GM12878 (cell line): ENCODE measurements at regions not wholly inside any gene's neighbourhood (a gene's known extent, or its start where the extent isn't known, plus 50 kb on each side); places are given as distances from the start of the nearest gene placed in this dataset.

Experiments used
- ATAC-seq: fragments of 200-7000 bp; cut with Tn5 transposase; 3 replicates; pipeline ENCODE4 v1.9.1; 2020; ENCODE audit warnings: mild to moderate bottlenecking, moderate library complexity
- BruUV-seq: library from RNA; stranded (reverse); fragments of 400-500 nt; replicated peaks from 2 replicates; lab custom pipeline; 2021; lab: Mats Ljungman, UMichigan
- CTCF ChIA-PET: fragments of 300-600 bp; sonication (Branson Sonifier 250); formaldehyde crosslinking; extraction: SDS; loops from one replicate; lab custom pipeline; 2021; ENCODE audit warnings: inconsistent platforms; lab: Yijun Ruan, JAX
- POLR2A ChIA-PET: fragments of 350-600 bp; formaldehyde crosslinking; extraction: SDS; loops from one replicate; lab custom pipeline; 2021; ENCODE audit warnings: inconsistent platforms; lab: Charles Lee
- RAD21 ChIA-PET: fragments of 300-600 bp; sonication (Branson Sonifier 250); formaldehyde crosslinking; loops from one replicate; lab custom pipeline; 2023; ENCODE audit warnings: antibody characterized with exemption; ENCODE audit not compliant: unreplicated experiment; lab: Charles Lee
- SMC1A ChIA-PET: fragments of 300-600 bp; sonication (Branson Sonifier 250); formaldehyde crosslinking; loops from one replicate; lab custom pipeline; 2023; ENCODE audit not compliant: unreplicated experiment, uncharacterized antibody; lab: Charles Lee
- DNase-seq: peaks from one replicate; pipeline ENCODE4 v3.0.0-alpha.2; 2011; ENCODE audit warnings: low read depth, low spot score
- FAIRE-seq: peaks from 3 replicates; lab custom pipeline; 2011; peaks lifted over from hg19 to GRCh38; lab: Jason Lieb, UNC
- H2AFZ ChIP-seq: 2 replicates; pipeline ENCODE4 v1.6.0; 2011; ENCODE audit warnings: low read depth, low read length, control low read depth; ENCODE audit not compliant: control insufficient read depth
- H3K27ac ChIP-seq: 2 replicates; pipeline ENCODE4 v1.5.1; 2011; ENCODE audit warnings: control low read depth; ENCODE audit not compliant: control insufficient read depth, insufficient read depth
- H3K27me3 ChIP-seq, 2 experiments: replicated peaks in 1 of 2; 2 replicates each; pipeline versions ENCODE4 v1.6.0 to v1.6.1; 2011; ENCODE audit warnings: low read length in 1 of 2; ENCODE audit not compliant: control insufficient read depth in 2 of 2, insufficient read depth in 2 of 2
- H3K36me3 ChIP-seq, 2 experiments: 2 replicates each; pipeline ENCODE4 v1.5.1; 2011; ENCODE audit warnings: low read length in 1 of 2; ENCODE audit not compliant: control insufficient read depth in 2 of 2, insufficient read depth in 2 of 2
- H3K4me1 ChIP-seq: 2 replicates; pipeline ENCODE4 v1.6.1; 2011; ENCODE audit warnings: mild to moderate bottlenecking, low read length, moderate library complexity, mixed read lengths; ENCODE audit not compliant: control insufficient read depth, insufficient read depth
- H3K4me2 ChIP-seq: 2 replicates; pipeline ENCODE4 v1.6.0; 2011; ENCODE audit warnings: control low read depth; ENCODE audit not compliant: control insufficient read depth, insufficient read depth
- H3K4me3 ChIP-seq: fragments of 200-600 bp; sonication (generic); 2 replicates; pipeline ENCODE4 v1.5.1; 2016
- H3K79me2 ChIP-seq: 2 replicates; pipeline ENCODE4 v1.6.0; 2011; ENCODE audit warnings: low read length; ENCODE audit not compliant: control insufficient read depth, insufficient read depth
- H3K9ac ChIP-seq: 2 replicates; pipeline ENCODE4 v1.8.0; 2011; ENCODE audit warnings: low read length, control low read depth, mixed read lengths; ENCODE audit not compliant: control insufficient read depth, insufficient read depth
- H3K9me3 ChIP-seq: replicated peaks from 3 replicates; pipeline ENCODE4 v1.5.1; 2011; ENCODE audit warnings: mild to moderate bottlenecking, low read length; ENCODE audit not compliant: control insufficient read depth, insufficient read depth
- H4K20me1 ChIP-seq: 2 replicates; pipeline ENCODE4 v1.6.0; 2011; ENCODE audit not compliant: control insufficient read depth, insufficient read depth
- ATF7 ChIP-seq: fragments of 450-650 bp; IDR thresholded peaks from 2 replicates; pipeline ENCODE4 v1.6.1; 2016; ENCODE audit warnings: low read depth, mild to moderate bottlenecking
- CBX3 ChIP-seq: fragments of 200-600 bp; sonication (generic); IDR thresholded peaks from 2 replicates; pipeline ENCODE4 v1.6.1; 2016; ENCODE audit warnings: low read depth, borderline replicate concordance
- E2F4 ChIP-seq: IDR thresholded peaks from 2 replicates; pipeline ENCODE4 v1.6.1; 2012; ENCODE audit warnings: low read depth, low read length, improper control_type of control experiment
- NFYA ChIP-seq: IDR thresholded peaks from 2 replicates; pipeline ENCODE4 v1.6.1; 2011; ENCODE audit warnings: low read depth, mild to moderate bottlenecking, low read length, improper control_type of control experiment, borderline replicate concordance
- SPI1 ChIP-seq: IDR thresholded peaks from 2 replicates; pipeline ENCODE4 v1.6.1; 2011; ENCODE audit warnings: low read depth, mild to moderate bottlenecking, low read length, moderate library complexity, borderline replicate concordance; ENCODE audit not compliant: insufficient read depth
- TCF7 ChIP-seq: IDR thresholded peaks from 2 replicates; pipeline ENCODE4 v1.6.1; 2014; ENCODE audit warnings: antibody characterized with exemption, borderline replicate concordance
- ZNF592 ChIP-seq: fragments of 450-650 bp; IDR thresholded peaks from 2 replicates; pipeline ENCODE4 v1.6.1; 2017; ENCODE audit warnings: mild to moderate bottlenecking, moderate library complexity
- WGBS: methylation state at CpG from one replicate; pipeline ENCODE4 v1.1.6; 2016; ENCODE audit warnings: low lambda C conversion rate; ENCODE audit not compliant: insufficient replicate concordance, insufficient coverage; ENCODE audit errors: missing lambda C conversion rate; 5-methylcytosine and 5-hydroxymethylcytosine counted together
- in situ Hi-C: fragments of 300-500 bp; cut with MboI; formaldehyde crosslinking; loops from 9 replicates; pipeline ENCODE4 v1.14.3; 2018; ENCODE audit warnings: mixed read lengths
- intact Hi-C: fragments of 100-400 bp; cut with micrococcal nuclease; formaldehyde crosslinking; loops from one replicate; pipeline ENCODE4 v1.14.2; 2022; ENCODE audit not compliant: unreplicated experiment

- Histone ChIP-seq H3K36me3 (no peaks in the 10 kb centered on the region), H3K27me3 (no peaks in the 10 kb centered on the region), H3K4me2 (no peak overlapping the region), H3K79me2 (no peaks in the 10 kb centered on the region), H3K27ac (no peak overlapping the region), H3K4me3 (no peak overlapping the region), H2AFZ (no peak overlapping the region), H3K9ac (no peak overlapping the region), H4K20me1 (no peaks in the 10 kb centered on the region), H3K4me1 (no peaks in the 10 kb centered on the region), H3K9me3 (no peaks in the 10 kb centered on the region)
- ChIA-PET SMC1A (no interaction called here), RAD21 (no interaction called here), POLR2A (no interaction called here), CTCF (interaction anchor here (1.2 kb wide), 1 partner anchor 14 kb away, joined by 3 read pairs; no protein-coding TSS in a partner anchor)
- BruUV-seq, result no TSS peak
- in situ Hi-C loops, result no loop called here
- DNase-seq (no peak), ATAC-seq (no peak), FAIRE-seq (no peak)
- WGBS, result 0% methylated on average over 3 of the region's 3 CpGs
- no peak for TF ChIP-seq CBX3
- no peak for TF ChIP-seq NFYA
- TF ChIP-seq ATF7, result no peak
- TF ChIP-seq E2F4, result no peak
- no peak for TF ChIP-seq TCF7
- no peak for TF ChIP-seq SPI1
- no peak for TF ChIP-seq ZNF592
- intact Hi-C loops, result no loop called here
Observed at GRCh38 chr3:163935411-163935810, 1142.9 kb downstream of the SI start.
